ENCODE measurements at regions not wholly inside any gene's neighbourhood (a gene's known extent, or its start where the extent isn't known, plus 50 kb on each side); places are given as distances from the start of the nearest gene placed in this dataset.

DNA sequence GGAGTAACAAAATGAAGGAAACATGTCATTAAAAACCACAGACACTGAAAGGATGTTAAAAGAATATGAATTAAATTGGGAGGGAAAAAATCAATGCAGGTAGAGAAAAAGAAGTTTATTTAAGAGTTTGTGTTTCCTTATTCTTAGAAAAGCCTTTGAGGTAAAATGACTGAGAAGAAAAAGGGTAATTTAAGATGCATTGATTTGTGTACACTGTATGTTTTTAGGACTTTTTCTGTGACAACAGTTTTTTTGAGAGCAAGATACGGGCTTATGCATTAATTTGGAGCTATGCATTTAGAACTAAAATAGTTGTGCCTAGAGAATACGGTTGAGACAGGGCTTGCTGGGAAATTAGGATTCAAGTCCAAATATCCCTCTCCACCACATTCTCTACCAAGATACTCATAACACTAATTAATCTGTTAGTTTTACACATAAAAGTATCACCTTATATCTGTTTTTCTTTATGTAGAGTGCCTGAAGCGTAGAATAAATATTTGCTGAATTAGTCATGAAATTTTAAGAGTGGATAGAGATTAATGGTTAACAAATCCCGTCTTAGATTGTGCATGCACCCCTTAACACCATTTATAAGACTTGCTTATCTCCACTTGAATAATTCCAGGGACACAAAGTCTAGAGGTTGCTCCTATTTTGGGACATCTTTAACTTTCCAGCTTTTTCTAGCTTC is 232.5 kb downstream of the PCDH7 start:
- no peak overlapping the region for H3K4me3 ChIP-seq
- DNase-seq (no peak), ATAC-seq (ENCODE audit: low FRiP score in 2 of 2) (no peak)
- H3K36me3 ChIP-seq: no peaks in the 10 kb centered on the region
- H3K9me3 ChIP-seq: no peaks in the 10 kb centered on the region
- H3K27me3 ChIP-seq: no peaks in the 10 kb centered on the region
- H3K4me1 ChIP-seq: no peaks in the 10 kb centered on the region
- TF ChIP-seq, protein P1, sequence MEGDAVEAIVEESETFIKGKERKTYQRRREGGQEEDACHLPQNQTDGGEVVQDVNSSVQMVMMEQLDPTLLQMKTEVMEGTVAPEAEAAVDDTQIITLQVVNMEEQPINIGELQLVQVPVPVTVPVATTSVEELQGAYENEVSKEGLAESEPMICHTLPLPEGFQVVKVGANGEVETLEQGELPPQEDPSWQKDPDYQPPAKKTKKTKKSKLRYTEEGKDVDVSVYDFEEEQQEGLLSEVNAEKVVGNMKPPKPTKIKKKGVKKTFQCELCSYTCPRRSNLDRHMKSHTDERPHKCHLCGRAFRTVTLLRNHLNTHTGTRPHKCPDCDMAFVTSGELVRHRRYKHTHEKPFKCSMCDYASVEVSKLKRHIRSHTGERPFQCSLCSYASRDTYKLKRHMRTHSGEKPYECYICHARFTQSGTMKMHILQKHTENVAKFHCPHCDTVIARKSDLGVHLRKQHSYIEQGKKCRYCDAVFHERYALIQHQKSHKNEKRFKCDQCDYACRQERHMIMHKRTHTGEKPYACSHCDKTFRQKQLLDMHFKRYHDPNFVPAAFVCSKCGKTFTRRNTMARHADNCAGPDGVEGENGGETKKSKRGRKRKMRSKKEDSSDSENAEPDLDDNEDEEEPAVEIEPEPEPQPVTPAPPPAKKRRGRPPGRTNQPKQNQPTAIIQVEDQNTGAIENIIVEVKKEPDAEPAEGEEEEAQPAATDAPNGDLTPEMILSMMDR (IDR thresholded peaks at IDR 0.05): no peak
- TF ChIP-seq EP300 (IDR thresholded peaks at IDR 0.05): no peak
- no peak for TF ChIP-seq POLR2AphosphoS5 (IDR thresholded peaks at IDR 0.05)
- TF ChIP-seq POLR2A (IDR thresholded peaks at IDR 0.05): no peak
- no peak overlapping the region for H3K27ac ChIP-seq
- 61 to 65% methylated on average over 4 of the region's 4 CpGs for WGBS, 2 donors

DNA sequence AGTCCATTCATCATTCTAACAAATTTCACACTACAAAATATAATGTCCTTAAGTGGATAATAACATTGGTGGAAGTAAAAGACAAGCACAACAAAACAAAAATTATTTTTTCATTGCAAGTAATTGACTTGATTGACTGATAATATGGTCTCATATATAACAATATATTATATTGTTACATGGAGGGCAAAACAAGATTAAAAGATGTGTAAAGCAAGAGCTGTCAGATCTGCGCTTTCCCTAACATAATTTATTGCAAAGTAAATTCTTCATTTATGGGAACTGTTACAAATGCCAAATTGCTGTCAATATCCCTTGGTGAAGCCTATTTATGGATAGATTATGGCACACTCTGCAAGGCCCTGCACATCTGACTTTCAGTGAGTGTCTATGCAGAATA is 233.6 kb downstream of the PCDH7 start:
- no peaks in the 10 kb centered on the region for H3K4me1 ChIP-seq
- H3K27me3 ChIP-seq: no peaks in the 10 kb centered on the region
- ATAC-seq (ENCODE audit: low FRiP score in 2 of 2) (no peak), DNase-seq (no peak)
- no peaks in the 10 kb centered on the region for H3K36me3 ChIP-seq
- WGBS, 2 donors: 86 to 93% methylated on average over 1 of the region's 1 CpG
- H3K27ac ChIP-seq: no peak overlapping the region
- TF ChIP-seq POLR2A (IDR thresholded peaks at IDR 0.05): no peak
- TF ChIP-seq, protein P1 (IDR thresholded peaks at IDR 0.05): no peak
- no peak for TF ChIP-seq EP300 (IDR thresholded peaks at IDR 0.05)
- TF ChIP-seq POLR2AphosphoS5 (IDR thresholded peaks at IDR 0.05): no peak
- H3K4me3 ChIP-seq: no peak overlapping the region
- no peaks in the 10 kb centered on the region for H3K9me3 ChIP-seq

DNA sequence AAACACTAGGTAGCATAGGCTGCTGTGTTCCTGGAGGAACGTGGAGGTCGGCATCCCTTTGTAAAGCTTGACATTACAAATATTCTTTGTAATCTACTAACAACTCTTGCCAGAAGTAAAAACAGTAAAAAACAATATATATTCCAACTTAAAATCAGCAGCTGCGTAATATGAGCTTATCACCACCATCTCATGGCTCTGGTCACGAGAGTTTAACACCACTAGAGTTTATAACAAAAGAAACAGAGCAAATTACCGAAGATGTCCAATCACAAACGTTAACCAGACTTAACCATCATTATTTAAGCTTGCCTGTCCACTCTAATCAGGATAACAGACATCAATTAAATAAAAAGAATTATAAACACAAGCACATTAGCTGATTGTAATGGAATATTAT is 236.7 kb downstream of the PCDH7 start:
- no peaks in the 10 kb centered on the region for H3K9me3 ChIP-seq
- no peak for DNase-seq
- H3K4me1 ChIP-seq: no peaks in the 10 kb centered on the region
- H3K36me3 ChIP-seq: no peaks in the 10 kb centered on the region
- no peaks in the 10 kb centered on the region for H3K27me3 ChIP-seq
- no peak overlapping the region for H3K4me3 ChIP-seq
- TF ChIP-seq POLR2AphosphoS5 (IDR thresholded peaks at IDR 0.05): no peak
- TF ChIP-seq, protein P1 (IDR thresholded peaks at IDR 0.05): no peak
- no peak for TF ChIP-seq POLR2A (IDR thresholded peaks at IDR 0.05)
- TF ChIP-seq EP300 (IDR thresholded peaks at IDR 0.05): no peak
- 71 to 74% methylated on average over 6 of the region's 6 CpGs for WGBS, 2 donors
- H3K27ac ChIP-seq: no peak overlapping the region
- ATAC-seq (ENCODE audit: low FRiP score in 2 of 2): no peak

DNA sequence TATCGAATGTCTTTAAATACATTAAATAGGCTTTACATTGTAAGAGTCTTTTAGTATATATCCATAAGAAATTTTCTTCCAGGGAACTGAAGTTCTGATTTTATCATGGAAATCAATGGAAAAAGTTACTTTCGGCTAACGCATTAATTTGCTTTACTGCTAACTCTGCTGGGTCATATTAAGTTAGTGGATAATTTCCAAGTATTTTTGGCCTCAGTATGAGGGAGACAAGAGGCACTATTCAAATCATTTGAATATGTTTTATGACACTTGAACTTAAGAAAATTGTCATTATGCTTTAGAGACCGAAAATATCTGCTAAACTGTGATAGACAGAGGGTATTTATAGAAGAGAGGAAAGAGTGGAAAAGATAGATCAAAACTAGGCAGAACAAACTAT is 237.5 kb downstream of the PCDH7 start:
- DNase-seq: no peak

More for the DNA sequence above, 237.5 kb downstream of the PCDH7 start:
- H3K9me3 ChIP-seq: no peaks in the 10 kb centered on the region
- H3K27ac ChIP-seq: no peak overlapping the region
- no peak overlapping the region for H3K4me3 ChIP-seq
- TF ChIP-seq, protein P1 (IDR thresholded peaks at IDR 0.05): no peak
- TF ChIP-seq EP300 (IDR thresholded peaks at IDR 0.05): no peak
- no peak for TF ChIP-seq POLR2A (IDR thresholded peaks at IDR 0.05)
- TF ChIP-seq POLR2AphosphoS5 (IDR thresholded peaks at IDR 0.05): no peak
- no peaks in the 10 kb centered on the region for H3K4me1 ChIP-seq
- ATAC-seq (ENCODE audit: low FRiP score in 2 of 2): no peak
- 65 to 71% methylated on average over 4 of the region's 4 CpGs for WGBS, 2 donors
- no peaks in the 10 kb centered on the region for H3K27me3 ChIP-seq
- H3K36me3 ChIP-seq: no peaks in the 10 kb centered on the region
